ENCODE measurements at regions not wholly inside any gene's neighbourhood (a gene's known extent, or its start where the extent isn't known, plus 50 kb on each side); places are given as distances from the start of the nearest gene placed in this dataset.
A peak's percentile ranks its signal among the peaks of the same experiment; 100 is the strongest.

DNA sequence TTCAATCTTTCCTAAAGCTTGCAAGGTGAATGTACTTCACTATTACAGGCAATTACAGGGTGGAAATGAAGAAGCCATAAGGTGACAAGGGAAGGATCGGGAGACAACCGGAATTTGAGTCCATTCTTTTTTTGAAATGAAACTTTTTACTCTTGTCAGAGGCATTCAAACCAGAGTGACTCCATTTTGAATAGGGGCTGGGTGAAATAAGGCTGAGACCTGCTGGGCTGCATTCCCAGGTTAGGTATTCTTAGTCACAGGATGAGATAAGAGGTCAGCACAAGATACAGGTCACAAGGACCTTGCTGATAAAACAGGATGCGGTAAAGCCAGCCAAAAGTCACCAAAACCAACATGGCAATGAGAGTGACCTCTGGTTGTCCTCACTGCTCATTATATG lies 363.3 kb downstream of the TYW1 start:
- no peak for DNase-seq
- TF ChIP-seq, protein P1, sequence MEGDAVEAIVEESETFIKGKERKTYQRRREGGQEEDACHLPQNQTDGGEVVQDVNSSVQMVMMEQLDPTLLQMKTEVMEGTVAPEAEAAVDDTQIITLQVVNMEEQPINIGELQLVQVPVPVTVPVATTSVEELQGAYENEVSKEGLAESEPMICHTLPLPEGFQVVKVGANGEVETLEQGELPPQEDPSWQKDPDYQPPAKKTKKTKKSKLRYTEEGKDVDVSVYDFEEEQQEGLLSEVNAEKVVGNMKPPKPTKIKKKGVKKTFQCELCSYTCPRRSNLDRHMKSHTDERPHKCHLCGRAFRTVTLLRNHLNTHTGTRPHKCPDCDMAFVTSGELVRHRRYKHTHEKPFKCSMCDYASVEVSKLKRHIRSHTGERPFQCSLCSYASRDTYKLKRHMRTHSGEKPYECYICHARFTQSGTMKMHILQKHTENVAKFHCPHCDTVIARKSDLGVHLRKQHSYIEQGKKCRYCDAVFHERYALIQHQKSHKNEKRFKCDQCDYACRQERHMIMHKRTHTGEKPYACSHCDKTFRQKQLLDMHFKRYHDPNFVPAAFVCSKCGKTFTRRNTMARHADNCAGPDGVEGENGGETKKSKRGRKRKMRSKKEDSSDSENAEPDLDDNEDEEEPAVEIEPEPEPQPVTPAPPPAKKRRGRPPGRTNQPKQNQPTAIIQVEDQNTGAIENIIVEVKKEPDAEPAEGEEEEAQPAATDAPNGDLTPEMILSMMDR (IDR thresholded peaks at IDR 0.05; ENCODE audit: borderline replicate concordance, extremely low read depth, insufficient read depth) = no peak
- no peaks in the 10 kb centered on the region for H3K27me3 ChIP-seq (ENCODE audit: control insufficient read depth, insufficient read depth, low read length)
- no peak overlapping the region for H3K27ac ChIP-seq (ENCODE audit: low read depth in 2 of 2, low read length in 2 of 2)
- no peaks in the 10 kb centered on the region for H3K4me1 ChIP-seq (ENCODE audit: control insufficient read depth in 2 of 3, insufficient read depth in 2 of 3, low read depth in 1 of 3, low read length in 3 of 3)
- no peaks in the 10 kb centered on the region for H3K36me3 ChIP-seq (ENCODE audit: control insufficient read depth in 2 of 3, insufficient read depth in 3 of 3, low read length in 3 of 3)
- peaks cover 0 to 10% (median 0%) of the 10 kb centered on the region in 3 donors for H3K9me3 ChIP-seq (ENCODE audit: control insufficient read depth in 2 of 3, insufficient read depth in 1 of 3, low read length in 3 of 3)
- H3K9ac ChIP-seq (ENCODE audit: low read length in 3 of 3) = no peak overlapping the region
- intact Hi-C loops (cut with DNase I) = no loop called here
- no peak for FAIRE-seq
- H3K4me3 ChIP-seq (ENCODE audit: low read length in 3 of 3) = no peak overlapping the region

DNA sequence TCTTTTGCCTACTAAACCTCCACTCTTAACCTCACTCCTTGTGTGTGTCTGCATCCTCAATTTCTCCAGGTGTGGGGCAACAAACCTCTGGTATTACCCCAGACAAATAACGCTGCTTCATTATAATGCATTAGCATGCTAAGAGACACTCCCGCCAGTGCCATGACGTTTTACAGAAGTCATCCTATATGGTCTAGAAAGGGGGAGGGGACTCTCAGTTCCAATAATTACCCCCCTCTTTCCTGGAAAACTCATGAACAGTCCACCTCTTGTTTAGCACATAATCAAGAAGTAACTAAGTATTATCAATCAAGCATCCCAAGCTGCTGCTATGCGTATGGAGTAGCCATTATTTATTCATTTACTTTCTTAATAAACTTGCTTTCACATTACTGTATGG lies 364.5 kb downstream of the TYW1 start:
- intact Hi-C loops (cut with DNase I) = no loop called here

GRCh38 chr7:67364441-67365017 lies 367.9 kb downstream of the TYW1 start:
- Histone ChIP-seq H3K4me1 (ENCODE audit: control insufficient read depth in 2 of 3, insufficient read depth in 2 of 3, low read depth in 1 of 3, low read length in 3 of 3) (no peaks in the 10 kb centered on the region), H3K9ac (ENCODE audit: low read length in 3 of 3) (no peak overlapping the region), H3K4me3 (ENCODE audit: low read length in 3 of 3) (no peak overlapping the region), H3K27ac (ENCODE audit: low read depth in 2 of 2, low read length in 2 of 2) (no peak overlapping the region), H3K36me3 (ENCODE audit: control insufficient read depth in 2 of 3, insufficient read depth in 3 of 3, low read length in 3 of 3) (no peaks in the 10 kb centered on the region), H3K27me3 (ENCODE audit: control insufficient read depth, insufficient read depth, low read length) (no peaks in the 10 kb centered on the region), H3K9me3 (ENCODE audit: control insufficient read depth in 2 of 3, insufficient read depth in 1 of 3, low read length in 3 of 3) (peaks cover 0 to 6% (median 0%) of the 10 kb centered on the region in 3 donors)
- TF ChIP-seq, protein P1 (IDR thresholded peaks at IDR 0.05; ENCODE audit: borderline replicate concordance, extremely low read depth, insufficient read depth) = no peak
- peak in 2 of 5 donors; percentile 11 to 33 for DNase-seq
- intact Hi-C loops (cut with DNase I) = no loop called here
- FAIRE-seq = no peak

More for the DNA sequence above, 364.5 kb downstream of the TYW1 start:
- no peak overlapping the region for H3K27ac ChIP-seq (ENCODE audit: low read depth in 2 of 2, low read length in 2 of 2)
- no peaks in the 10 kb centered on the region for H3K4me1 ChIP-seq (ENCODE audit: control insufficient read depth in 2 of 3, insufficient read depth in 2 of 3, low read depth in 1 of 3, low read length in 3 of 3)
- peaks cover 0 to 10% (median 0%) of the 10 kb centered on the region in 3 donors for H3K9me3 ChIP-seq (ENCODE audit: control insufficient read depth in 2 of 3, insufficient read depth in 1 of 3, low read length in 3 of 3)
- FAIRE-seq (no peak), DNase-seq (no peak)
- no peaks in the 10 kb centered on the region for H3K27me3 ChIP-seq (ENCODE audit: control insufficient read depth, insufficient read depth, low read length)
- TF ChIP-seq, protein P1 (IDR thresholded peaks at IDR 0.05; ENCODE audit: borderline replicate concordance, extremely low read depth, insufficient read depth) = no peak
- no peaks in the 10 kb centered on the region for H3K36me3 ChIP-seq (ENCODE audit: control insufficient read depth in 2 of 3, insufficient read depth in 3 of 3, low read length in 3 of 3)
- no peak overlapping the region for H3K9ac ChIP-seq (ENCODE audit: low read length in 3 of 3)
- H3K4me3 ChIP-seq (ENCODE audit: low read length in 3 of 3) = no peak overlapping the region

Data from kidney (tissue), 13 donors.